Islet of Langerhans (tissue), 1 donor: ENCODE measurements at regions not wholly inside any gene's neighbourhood (a gene's known extent, or its start where the extent isn't known, plus 50 kb on each side); places are given as distances from the start of the nearest gene placed in this dataset.
"Not testable (repeated sequence)": the region's sequence is repeated elsewhere in the genome, so short reads cannot be mapped to it uniquely, and the experiment has no call there.

ENCODE experiments used
- FAIRE-seq: peaks from one replicate; lab custom pipeline; 2011; peaks lifted over from hg19 to GRCh38; lab: Jason Lieb, UNC

DNA sequence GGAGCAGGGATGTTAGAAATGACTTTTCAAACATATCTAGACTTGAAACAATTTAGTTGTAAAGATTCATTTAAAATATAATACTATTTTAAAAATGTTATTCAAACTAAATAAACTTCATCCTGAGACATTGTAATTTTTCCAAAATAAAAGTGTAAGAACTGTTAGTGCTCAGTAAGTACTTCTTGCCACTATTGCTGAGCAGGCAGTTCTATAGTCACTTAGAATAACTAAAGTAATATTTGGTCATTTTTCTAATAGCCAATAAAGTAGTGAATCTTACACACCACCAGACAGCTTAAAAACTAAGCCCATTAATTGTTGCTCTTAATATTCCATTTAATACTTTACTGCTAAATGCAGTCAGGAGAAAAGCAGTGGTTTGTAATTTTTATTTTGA lies 1120.0 kb upstream of the CDH10 start:
- FAIRE-seq = no peak

- FAIRE-seq = no peak
Measured at GRCh38 chr5:25763781-25764180, 1119.0 kb upstream of the CDH10 start.

DNA sequence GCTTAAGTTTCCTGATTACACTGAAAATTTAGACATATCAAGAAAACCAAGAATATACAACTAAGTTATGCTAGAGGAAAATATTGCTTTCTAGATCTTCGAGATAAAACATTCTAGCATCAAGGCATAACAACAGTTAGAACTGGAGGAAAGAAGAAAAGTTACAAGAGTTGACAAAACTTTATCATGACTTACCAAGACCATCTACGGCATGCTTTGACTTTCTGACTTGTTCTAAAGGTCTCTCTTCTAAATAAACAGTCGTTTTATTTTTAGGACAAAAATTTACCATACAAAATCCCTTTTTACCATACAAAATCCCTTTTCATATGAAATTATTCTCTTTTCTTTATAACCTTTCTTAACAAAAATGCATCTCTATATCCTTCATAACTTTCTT lies 1110.1 kb upstream of the CDH10 start:
- no peak for FAIRE-seq

DNA sequence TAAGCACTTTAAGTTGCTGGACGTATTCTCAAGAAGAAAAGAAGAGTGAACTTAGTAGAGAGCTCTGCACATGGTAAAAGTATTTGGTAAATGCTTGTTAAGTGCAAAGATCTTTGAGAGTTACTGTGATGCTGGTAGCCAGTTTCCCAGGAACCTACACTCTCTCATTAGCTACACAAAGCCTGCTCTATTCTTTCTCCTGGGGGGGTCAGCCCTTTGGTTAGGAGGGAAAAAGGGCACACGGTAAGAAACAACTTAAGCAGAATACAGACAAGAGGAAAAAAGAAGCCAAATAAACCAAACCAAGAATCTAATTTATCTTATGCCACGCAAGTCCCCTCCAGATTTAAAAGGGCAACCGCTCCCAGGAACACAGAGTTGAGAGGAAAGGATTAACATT lies 1100.1 kb upstream of the CDH10 start:
- FAIRE-seq = no peak

GRCh38 chr5:25716680-25717079 lies 1071.9 kb upstream of the CDH10 start:
- peak; percentile 30 for FAIRE-seq

DNA sequence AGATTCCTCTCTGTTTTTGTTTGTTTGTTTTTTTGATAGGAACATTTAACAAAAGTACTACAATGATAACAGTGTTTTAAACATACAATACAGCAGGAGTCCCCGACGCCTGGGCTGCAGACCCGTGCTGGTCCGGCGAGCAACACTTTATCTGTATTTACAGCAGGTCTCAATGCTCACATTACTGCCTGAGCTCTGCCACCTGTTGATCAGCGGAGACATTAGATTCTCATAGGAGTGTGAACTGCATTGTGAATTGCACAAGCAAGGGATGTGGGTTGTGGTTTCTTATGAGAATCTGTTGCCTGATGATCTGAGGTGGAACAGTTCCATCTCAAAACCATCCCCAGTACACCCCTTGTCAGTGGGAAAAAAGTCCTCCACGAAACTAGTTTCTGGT lies 1068.5 kb upstream of the CDH10 start:
- no peak for FAIRE-seq

DNA sequence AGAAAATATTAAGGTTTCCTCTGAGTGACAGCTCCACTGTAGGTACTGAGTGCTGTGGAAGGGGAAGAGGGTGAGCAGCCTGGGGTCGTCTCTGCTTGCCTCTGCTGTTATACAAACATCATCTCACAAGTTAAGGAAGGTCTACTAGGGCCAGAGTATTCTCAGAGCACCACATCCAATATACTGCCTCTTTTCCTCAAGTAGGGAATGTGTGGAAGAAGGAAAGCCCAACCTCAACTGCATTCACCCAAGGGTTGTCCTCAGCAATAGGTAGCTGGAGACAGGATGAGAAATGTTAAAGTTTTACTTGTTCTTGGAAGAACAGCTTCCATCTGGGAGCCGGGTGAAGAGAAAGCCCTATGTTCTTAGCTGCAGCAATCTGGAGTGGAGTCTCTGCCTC lies 1062.3 kb upstream of the CDH10 start:
- no peak for FAIRE-seq

DNA sequence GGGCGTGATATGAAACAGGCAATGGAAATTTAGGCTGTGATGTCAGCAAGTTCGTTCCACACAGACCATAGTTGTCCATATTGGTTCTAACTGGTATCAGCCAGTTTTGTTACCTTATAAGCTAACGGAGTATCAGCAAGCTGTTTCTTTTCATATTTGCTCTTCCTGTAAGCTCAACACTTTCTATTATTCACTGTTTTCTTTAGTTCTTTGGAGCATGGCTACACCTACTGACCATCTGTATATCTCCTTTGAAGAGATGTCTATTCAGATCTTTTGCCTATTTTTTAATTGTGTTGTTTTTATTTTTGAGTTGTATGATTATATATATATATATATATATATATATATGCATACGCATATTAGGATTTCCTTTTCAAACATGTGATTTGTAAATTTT lies 1057.2 kb upstream of the CDH10 start:
- FAIRE-seq = no peak

DNA sequence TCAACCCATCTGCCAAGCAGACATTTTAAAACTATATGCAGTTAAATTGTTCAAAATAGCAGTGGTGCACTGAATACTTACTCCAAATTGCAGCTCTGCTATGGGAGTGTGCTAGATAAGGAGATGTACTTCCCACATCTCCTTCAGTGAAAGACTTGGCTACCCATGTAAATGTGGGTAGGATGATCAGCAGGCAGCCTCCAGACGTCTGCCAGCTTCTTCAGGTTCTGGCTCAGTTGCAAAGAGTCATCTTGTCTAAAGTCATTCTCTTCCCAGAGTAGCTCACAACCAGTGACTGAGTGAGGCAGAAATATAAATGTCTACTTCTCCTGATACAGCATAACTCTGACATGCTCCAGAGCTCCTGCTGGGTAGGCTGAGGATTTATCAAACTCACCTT lies 1050.0 kb upstream of the CDH10 start:
- FAIRE-seq = no peak

GRCh38 chr5:25688156-25688555 lies 1043.4 kb upstream of the CDH10 start:
- no peak for FAIRE-seq

DNA sequence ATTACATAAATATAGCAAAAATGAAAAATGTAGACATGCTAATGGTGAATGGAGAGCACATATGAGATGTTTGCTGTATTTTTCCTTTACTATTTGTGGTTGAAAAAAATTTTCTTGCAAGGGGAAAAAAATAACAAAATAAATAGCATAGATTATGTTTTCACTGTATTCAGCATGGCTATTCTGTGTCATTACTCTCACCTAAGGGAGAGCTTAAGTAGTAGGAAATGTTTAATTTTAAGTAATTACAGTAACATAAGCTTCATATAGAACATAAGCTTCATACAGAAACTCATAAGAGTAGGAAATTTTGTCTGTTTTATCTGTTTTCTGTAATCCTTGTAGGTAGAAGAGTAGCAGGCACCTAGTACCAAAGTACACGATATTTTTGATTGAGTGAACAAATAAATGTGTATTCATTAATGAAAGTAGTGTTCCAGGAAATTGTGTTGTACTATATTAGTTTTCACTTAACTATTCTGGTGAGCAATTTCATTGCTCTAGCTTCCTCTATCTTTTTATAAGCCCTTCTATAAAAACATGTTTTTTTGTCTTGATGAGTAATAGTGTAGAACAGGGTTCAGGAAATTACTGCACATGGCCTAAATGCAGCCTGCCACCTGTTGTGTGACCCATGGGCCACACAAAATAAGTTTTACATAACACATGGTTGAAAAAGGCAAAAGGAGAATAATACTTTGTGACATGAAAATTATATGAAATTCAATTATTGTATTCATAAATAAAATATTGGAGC lies 1025.0 kb upstream of the CDH10 start:
- no peak for FAIRE-seq

DNA sequence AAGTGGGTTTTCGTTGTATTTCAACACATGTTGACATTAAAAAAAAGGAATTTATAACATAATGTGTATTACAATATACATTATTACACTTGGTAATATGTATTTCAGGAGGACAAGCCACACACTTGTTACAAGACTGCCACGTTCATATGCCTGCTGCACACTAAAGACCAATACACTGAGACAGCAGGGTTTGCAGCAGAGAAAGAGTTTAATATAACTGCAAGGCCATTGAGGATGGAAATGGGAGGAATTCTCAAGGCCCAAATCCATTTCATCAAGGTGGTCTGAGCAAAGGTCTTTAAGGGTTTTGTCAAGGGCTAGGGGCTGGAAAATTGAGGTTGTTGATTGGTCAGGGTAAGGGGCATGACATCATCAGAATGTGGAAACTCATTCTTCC lies 1017.8 kb upstream of the CDH10 start:
- FAIRE-seq = no peak

GRCh38 chr5:25650316-25650715 lies 1005.5 kb upstream of the CDH10 start:
- not testable (repeated sequence) for FAIRE-seq

GRCh38 chr5:25649628-25650265 lies 1005.0 kb upstream of the CDH10 start:
- FAIRE-seq = no peak

- FAIRE-seq = no peak
Measured at GRCh38 chr5:25646421-25647341, 1001.9 kb upstream of the CDH10 start.

DNA sequence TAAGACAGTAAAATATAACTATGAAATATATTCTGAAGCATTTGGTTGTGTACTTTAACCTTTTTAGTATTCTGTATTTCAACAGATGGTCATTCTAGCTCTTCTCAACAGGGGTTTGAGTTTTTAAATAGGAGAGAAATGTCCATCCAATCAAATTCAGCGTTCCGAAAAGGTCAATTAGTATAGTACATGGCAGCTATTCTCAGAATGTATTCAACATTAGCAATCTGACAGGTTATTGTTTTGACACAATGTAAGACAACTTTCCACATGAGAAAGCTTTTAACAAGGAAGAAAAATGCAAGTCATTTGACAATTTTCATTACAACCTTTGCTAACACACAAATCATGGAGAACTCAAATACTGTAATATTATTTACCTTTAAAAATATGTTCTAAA lies 996.3 kb upstream of the CDH10 start:
- no peak for FAIRE-seq

- FAIRE-seq = no peak
Measured at GRCh38 chr5:25619273-25619672, 974.5 kb upstream of the CDH10 start.

- no peak for FAIRE-seq
Measured at GRCh38 chr5:25618821-25619220, 974.0 kb upstream of the CDH10 start.

DNA sequence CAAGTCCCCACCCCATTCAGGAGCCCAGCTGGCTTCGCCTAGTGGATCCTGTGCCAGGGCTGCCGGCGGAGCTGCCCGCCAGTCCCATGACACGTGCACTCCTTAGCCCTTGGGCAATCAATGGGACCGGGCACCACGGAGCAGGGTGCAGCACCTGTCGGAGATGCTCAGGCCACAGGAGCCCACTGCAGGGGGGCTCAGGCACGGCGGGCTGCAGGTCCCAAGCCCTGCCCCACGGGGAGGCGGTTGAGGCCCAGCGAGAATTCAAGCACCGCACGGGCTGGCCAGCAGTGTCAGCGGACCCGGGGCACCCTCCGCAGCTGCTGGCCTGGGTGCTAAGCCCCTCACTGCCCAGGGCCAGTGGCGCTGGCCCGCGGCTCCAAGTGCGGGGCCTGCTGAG lies 969.7 kb upstream of the CDH10 start:
- no peak for FAIRE-seq

DNA sequence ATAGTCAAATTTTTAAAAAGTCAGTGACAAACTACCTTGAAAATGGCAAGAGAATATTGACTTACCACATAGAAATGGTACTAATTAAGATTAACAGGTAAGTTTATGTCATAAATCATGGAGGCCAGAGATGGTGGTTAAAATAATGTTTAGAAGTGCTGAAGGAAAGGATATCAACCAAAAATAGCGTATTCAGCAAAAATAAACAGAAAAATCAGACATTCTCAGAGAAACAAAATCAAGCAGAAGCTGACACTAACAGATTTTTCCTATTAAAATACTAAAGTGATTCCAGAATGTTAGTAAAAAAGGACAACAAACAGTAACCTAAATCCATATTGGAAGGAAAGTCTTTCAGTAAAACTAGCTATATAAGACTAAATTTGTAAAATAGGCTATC lies 959.9 kb upstream of the CDH10 start:
- no peak for FAIRE-seq

GRCh38 chr5:25579111-25579510 lies 934.3 kb upstream of the CDH10 start:
- no peak for FAIRE-seq

DNA sequence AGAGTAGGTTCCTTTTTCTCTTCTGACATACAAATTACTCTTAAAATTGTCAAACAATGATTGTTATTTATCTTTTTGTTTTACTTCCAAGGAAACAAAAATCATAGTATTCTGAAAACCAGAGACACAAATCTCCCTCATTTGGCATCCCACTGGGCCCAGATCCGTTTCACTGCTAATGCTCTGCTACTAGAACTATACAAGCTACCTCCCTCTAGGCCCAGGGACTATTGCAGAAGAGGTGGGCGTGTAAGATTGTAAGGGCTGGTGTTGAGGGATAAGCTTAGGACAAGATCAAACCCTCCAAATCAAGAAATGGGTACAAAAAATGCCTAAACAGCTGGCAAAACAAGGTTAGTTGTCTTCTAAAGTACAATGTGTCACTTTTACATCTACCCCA lies 928.9 kb upstream of the CDH10 start:
- FAIRE-seq = no peak

DNA sequence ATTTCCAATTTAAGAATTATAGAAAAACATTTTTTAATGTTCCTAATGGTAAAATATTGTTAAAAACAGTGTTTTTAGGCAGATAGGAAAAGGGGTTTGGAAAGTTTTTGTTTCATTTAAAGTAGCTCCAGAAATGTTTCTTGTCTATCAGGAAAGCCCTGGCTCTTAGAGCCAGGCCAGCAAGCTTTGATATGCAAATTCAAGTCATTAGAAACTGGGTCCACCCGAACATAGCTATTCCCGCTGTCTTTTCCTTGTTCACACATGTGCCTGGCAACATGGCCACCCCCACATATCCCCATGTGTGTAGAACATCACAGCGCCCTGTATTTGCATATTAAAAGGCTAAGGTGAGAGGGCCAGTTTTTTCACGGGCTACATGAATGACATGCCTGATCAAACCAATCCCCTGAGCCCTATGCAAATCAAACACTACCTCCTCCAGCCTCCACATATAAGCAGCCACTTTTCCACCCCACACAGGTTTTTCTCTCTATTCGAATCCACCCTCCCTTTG lies 925.3 kb upstream of the CDH10 start:
- no peak for FAIRE-seq
